ENCODE measurements at regions not wholly inside any gene's neighbourhood (a gene's known extent, or its start where the extent isn't known, plus 50 kb on each side); places are given as distances from the start of the nearest gene placed in this dataset.

- peak overlapping the region in 1 of 2 donors; percentile 3 for H3K27ac Mint-ChIP-seq
- H3K4me1 Mint-ChIP-seq (ENCODE audit: low read depth in 2 of 2), result peaks cover 3 to 6% of the 10 kb centered on the region in 2 donors
- DNase-seq (ENCODE audit: low spot score), result no peak
- no peak for ATAC-seq
- no peaks in the 10 kb centered on the region for H3K27me3 Mint-ChIP-seq
- H3K4me3 Mint-ChIP-seq, result peak overlapping the region; percentile 8
- no peaks in the 10 kb centered on the region for H3K9me3 Mint-ChIP-seq
- H3K36me3 Mint-ChIP-seq, result no peaks in the 10 kb centered on the region
Measured at GRCh38 chr10:61835069-61835945, 66.2 kb upstream of the ARID5B start.

GRCh38 chr10:61835946-61836887 is 65.3 kb upstream of the ARID5B start:
- H3K36me3 Mint-ChIP-seq, result no peaks in the 10 kb centered on the region
- peak overlapping the region; percentile 8 for H3K4me3 Mint-ChIP-seq
- no peaks in the 10 kb centered on the region for H3K9me3 Mint-ChIP-seq
- peaks cover 3 to 6% of the 10 kb centered on the region in 2 donors for H3K4me1 Mint-ChIP-seq (ENCODE audit: low read depth in 2 of 2)
- H3K27me3 Mint-ChIP-seq, result no peaks in the 10 kb centered on the region
- H3K27ac Mint-ChIP-seq, result peak overlapping the region in 1 of 2 donors; percentile 14
- ATAC-seq (no peak), DNase-seq (ENCODE audit: low spot score) (no peak)

- DNase-seq (ENCODE audit: low spot score), result no peak
- no peaks in the 10 kb centered on the region for H3K27me3 Mint-ChIP-seq
- peaks cover 3 to 6% of the 10 kb centered on the region in 2 donors for H3K4me1 Mint-ChIP-seq (ENCODE audit: low read depth in 2 of 2)
- ATAC-seq, result no peak
- H3K4me3 Mint-ChIP-seq, result no peak overlapping the region
- no peaks in the 10 kb centered on the region for H3K9me3 Mint-ChIP-seq
- H3K27ac Mint-ChIP-seq, result peak overlapping the region in 1 of 2 donors; percentile 14
- no peaks in the 10 kb centered on the region for H3K36me3 Mint-ChIP-seq
Measured at GRCh38 chr10:61836888-61837754, 64.4 kb upstream of the ARID5B start.

GRCh38 chr10:61837755-61838171 is 63.7 kb upstream of the ARID5B start:
- no peak for DNase-seq (ENCODE audit: low spot score)
- Mint-ChIP-seq H3K4me1 (ENCODE audit: low read depth in 2 of 2) (peaks cover 3 to 6% of the 10 kb centered on the region in 2 donors), H3K27ac (no peak overlapping the region), H3K27me3 (no peaks in the 10 kb centered on the region), H3K4me3 (no peak overlapping the region), H3K36me3 (no peaks in the 10 kb centered on the region), H3K9me3 (no peaks in the 10 kb centered on the region)
- no peak for ATAC-seq

- no peaks in the 10 kb centered on the region for H3K9me3 Mint-ChIP-seq
- H3K27me3 Mint-ChIP-seq, result no peaks in the 10 kb centered on the region
- H3K27ac Mint-ChIP-seq, result no peak overlapping the region
- ATAC-seq (no peak), DNase-seq (ENCODE audit: low spot score) (no peak)
- no peak overlapping the region for H3K4me3 Mint-ChIP-seq
- H3K4me1 Mint-ChIP-seq (ENCODE audit: low read depth in 2 of 2), result peaks cover 3 to 5% of the 10 kb centered on the region in 2 donors
- H3K36me3 Mint-ChIP-seq, result no peaks in the 10 kb centered on the region
Measured at GRCh38 chr10:61839916-61840315, 61.6 kb upstream of the ARID5B start.

- H3K27ac Mint-ChIP-seq, result no peak overlapping the region
- DNase-seq (ENCODE audit: low spot score), result no peak
- no peaks in the 10 kb centered on the region for H3K36me3 Mint-ChIP-seq
- H3K4me3 Mint-ChIP-seq, result no peak overlapping the region
- no peaks in the 10 kb centered on the region for H3K27me3 Mint-ChIP-seq
- ATAC-seq, result no peak
- no peaks in the 10 kb centered on the region for H3K9me3 Mint-ChIP-seq
- H3K4me1 Mint-ChIP-seq (ENCODE audit: low read depth in 2 of 2), result peaks cover 0 to under 1% of the 10 kb centered on the region in 2 donors
Measured at GRCh38 chr10:61840403-61840802, 61.1 kb upstream of the ARID5B start.

GRCh38 chr10:61841338-61841875 is 60.1 kb upstream of the ARID5B start:
- H3K4me1 Mint-ChIP-seq (ENCODE audit: low read depth in 2 of 2), result peaks cover 0 to 1% of the 10 kb centered on the region in 2 donors
- ATAC-seq (no peak), DNase-seq (ENCODE audit: low spot score) (no peak)
- no peaks in the 10 kb centered on the region for H3K27me3 Mint-ChIP-seq
- no peak overlapping the region for H3K4me3 Mint-ChIP-seq
- H3K9me3 Mint-ChIP-seq, result no peaks in the 10 kb centered on the region
- no peak overlapping the region for H3K27ac Mint-ChIP-seq
- no peaks in the 10 kb centered on the region for H3K36me3 Mint-ChIP-seq

- H3K9me3 Mint-ChIP-seq, result no peaks in the 10 kb centered on the region
- no peak for DNase-seq (ENCODE audit: low spot score)
- no peak overlapping the region for H3K4me3 Mint-ChIP-seq
- H3K4me1 Mint-ChIP-seq (ENCODE audit: low read depth in 2 of 2), result peaks cover 5 to 12% of the 10 kb centered on the region in 2 donors
- no peaks in the 10 kb centered on the region for H3K36me3 Mint-ChIP-seq
- H3K27ac Mint-ChIP-seq, result no peak overlapping the region
- ATAC-seq, result no peak
- no peaks in the 10 kb centered on the region for H3K27me3 Mint-ChIP-seq
Measured at GRCh38 chr10:61842755-61843497, 58.6 kb upstream of the ARID5B start.

GRCh38 chr10:61844116-61844822 is 57.2 kb upstream of the ARID5B start:
- no peaks in the 10 kb centered on the region for H3K27me3 Mint-ChIP-seq
- no peak overlapping the region for H3K4me3 Mint-ChIP-seq
- H3K9me3 Mint-ChIP-seq, result no peaks in the 10 kb centered on the region
- DNase-seq (ENCODE audit: low spot score), result no peak
- H3K36me3 Mint-ChIP-seq, result no peaks in the 10 kb centered on the region
- no peak overlapping the region for H3K27ac Mint-ChIP-seq
- ATAC-seq, result no peak
- H3K4me1 Mint-ChIP-seq (ENCODE audit: low read depth in 2 of 2), result peaks cover 5 to 12% of the 10 kb centered on the region in 2 donors

- DNase-seq (ENCODE audit: low spot score) (no peak), ATAC-seq (no peak)
- no peaks in the 10 kb centered on the region for H3K27me3 Mint-ChIP-seq
- no peak overlapping the region for H3K4me3 Mint-ChIP-seq
- peaks cover 5 to 12% of the 10 kb centered on the region in 2 donors for H3K4me1 Mint-ChIP-seq (ENCODE audit: low read depth in 2 of 2)
- H3K36me3 Mint-ChIP-seq, result no peaks in the 10 kb centered on the region
- H3K27ac Mint-ChIP-seq, result no peak overlapping the region
- H3K9me3 Mint-ChIP-seq, result no peaks in the 10 kb centered on the region
Measured at GRCh38 chr10:61845196-61845949, 56.1 kb upstream of the ARID5B start.

GRCh38 chr10:61845950-61846268 is 55.6 kb upstream of the ARID5B start:
- Mint-ChIP-seq H3K27me3 (no peaks in the 10 kb centered on the region), H3K9me3 (no peaks in the 10 kb centered on the region), H3K27ac (no peak overlapping the region), H3K36me3 (no peaks in the 10 kb centered on the region), H3K4me3 (no peak overlapping the region), H3K4me1 (ENCODE audit: low read depth in 2 of 2) (peaks cover 5 to 12% of the 10 kb centered on the region in 2 donors)
- DNase-seq (ENCODE audit: low spot score), result no peak
- peak in 1 of 2 donors; percentile 24 for ATAC-seq
